Liver (tissue), 3 donors: ENCODE measurements at regions not wholly inside any gene's neighbourhood (a gene's known extent, or its start where the extent isn't known, plus 50 kb on each side); places are given as distances from the start of the nearest gene placed in this dataset.

Experiments used
- ATF3 ChIP-seq: IDR thresholded peaks from 2 replicates; pipeline ENCODE4 v1.6.1; 2016; ENCODE audit warnings: antibody characterized with exemption
- CTCF ChIP-seq: fragments of 150-350 bp; IDR thresholded peaks from 2 replicates; pipeline ENCODE4 v1.5.1; 2017; ENCODE audit warnings: improper control_type of control experiment, low read depth, low read length; ENCODE audit not compliant: missing input control
- FOXA1 ChIP-seq: IDR thresholded peaks from 2 replicates; pipeline ENCODE4 v1.6.1; 2016; ENCODE audit warnings: antibody characterized with exemption
- RAD21 ChIP-seq, 2 donors: IDR thresholded peaks; 2 replicates each; pipeline ENCODE4 v1.6.1; 2016; ENCODE audit warnings: antibody characterized with exemption in 2 of 2, mild to moderate bottlenecking in 2 of 2
- REST ChIP-seq: IDR thresholded peaks from 2 replicates; pipeline ENCODE4 v1.6.1; 2016; ENCODE audit warnings: antibody characterized with exemption, mild to moderate bottlenecking
- RXRA ChIP-seq, 2 donors: IDR thresholded peaks; 2 replicates each; pipeline ENCODE4 v1.6.1; 2017 to 2018; ENCODE audit warnings: antibody characterized with exemption in 2 of 2, mild to moderate bottlenecking in 1 of 2
- SP1 ChIP-seq: IDR thresholded peaks from 2 replicates; pipeline ENCODE4 v1.6.1; 2018; ENCODE audit warnings: antibody characterized with exemption, mild to moderate bottlenecking
- ZBTB33 ChIP-seq: IDR thresholded peaks from 2 replicates; pipeline ENCODE4 v1.6.1; 2016; ENCODE audit warnings: antibody characterized with exemption
- donor health status: healthy.
- donor health status: healthy.

- TF ChIP-seq CTCF (no peak), REST (no peak), RXRA (IDR thresholded peaks at IDR 0.05) (no peak), ATF3 (no peak), ZBTB33 (no peak), RAD21 (IDR thresholded peaks at IDR 0.05) (no peak), FOXA1 (no peak), SP1 (no peak)
Measured at GRCh38 chr15:84143753-84144314, 91.7 kb upstream of the GOLGA6L4 start.
